Astrocyte of the cerebellum (primary cell): ENCODE measurements at regions not wholly inside any gene's neighbourhood (a gene's known extent, or its start where the extent isn't known, plus 50 kb on each side); places are given as distances from the start of the nearest gene placed in this dataset.

ENCODE experiments used
- DNase-seq: peaks from one replicate; pipeline ENCODE4 v3.0.0-alpha.2; 2011; ENCODE audit warnings: low read depth
- H3K4me3 ChIP-seq: 2 replicates; pipeline ENCODE4 v1.5.1; 2011; ENCODE audit warnings: mild to moderate bottlenecking, low read depth, low read length, moderate library complexity
- CTCF ChIP-seq: IDR thresholded peaks from 2 replicates; pipeline ENCODE4 v1.5.1; 2012; ENCODE audit warnings: low read length, low read depth, moderate library complexity, mild to moderate bottlenecking; ENCODE audit errors: missing control alignments
- in situ Hi-C: cut with HindIII; loops from 2 replicates; pipeline ENCODE4 v1.10.0; 2017; ENCODE audit warnings: low sequenced_read_pairs

GRCh38 chr13:90239130-90239529 lies 1108.4 kb upstream of the MIR17HG start:
- in situ Hi-C loops: no loop called here
- no peak for DNase-seq
- no peak overlapping the region for H3K4me3 ChIP-seq
- no peak for TF ChIP-seq CTCF

GRCh38 chr13:90246005-90246404 lies 1101.5 kb upstream of the MIR17HG start:
- in situ Hi-C loops: no loop called here
- DNase-seq: no peak
- no peak for TF ChIP-seq CTCF
- H3K4me3 ChIP-seq: no peak overlapping the region

- no peak for TF ChIP-seq CTCF
- in situ Hi-C loops: no loop called here
- H3K4me3 ChIP-seq: no peak overlapping the region
- DNase-seq: no peak
Measured at GRCh38 chr13:90246687-90247345, 1100.7 kb upstream of the MIR17HG start.

- in situ Hi-C loops: no loop called here
- H3K4me3 ChIP-seq: no peak overlapping the region
- TF ChIP-seq CTCF: no peak
- no peak for DNase-seq
Measured at GRCh38 chr13:90253806-90254205, 1093.7 kb upstream of the MIR17HG start.

GRCh38 chr13:90254437-90254836 lies 1093.0 kb upstream of the MIR17HG start:
- no peak for DNase-seq
- in situ Hi-C loops: no loop called here
- TF ChIP-seq CTCF: no peak
- H3K4me3 ChIP-seq: no peak overlapping the region

- TF ChIP-seq CTCF: no peak
- no peak for DNase-seq
- in situ Hi-C loops: no loop called here
- no peak overlapping the region for H3K4me3 ChIP-seq
Measured at GRCh38 chr13:90256746-90257145, 1090.7 kb upstream of the MIR17HG start.
